Gastroesophageal sphincter (tissue), 4 donors: ENCODE measurements at regions not wholly inside any gene's neighbourhood (a gene's known extent, or its start where the extent isn't known, plus 50 kb on each side); places are given as distances from the start of the nearest gene placed in this dataset.

Experiments
- ATAC-seq: fragments of 150-250 bp; one replicate; pipeline ENCODE4 v1.9.1; 2016; ENCODE audit warnings: mild to moderate bottlenecking, moderate library complexity
- H3K27ac ChIP-seq, 4 donors: fragments of 200-600 bp; sonication (generic) in 3 of 4; 1 replicate in 3 of 4; 2 replicates in 1 of 4; pipeline ENCODE4 v1.5.1; 2016 to 2019
- H3K27me3 ChIP-seq: fragments of 200-600 bp; sonication (generic); one replicate; pipeline ENCODE4 v1.5.1; 2019
- H3K36me3 ChIP-seq, 2 donors: fragments of 200-600 bp; sonication (generic); one replicate each; pipeline ENCODE4 v1.5.1; 2019; ENCODE audit warnings: control low read depth in 1 of 2
- H3K4me1 ChIP-seq, 3 donors: fragments of 200-600 bp; sonication (generic); 1 replicate in 2 of 3; 2 replicates in 1 of 3; pipeline ENCODE4 v1.5.1; 2016 to 2019; ENCODE audit warnings: control low read depth in 2 of 3
- H3K4me3 ChIP-seq, 2 donors: fragments of 200-600 bp; sonication (generic); one replicate each; pipeline ENCODE4 v1.5.1; 2019; ENCODE audit warnings: mild to moderate bottlenecking in 1 of 2, moderate library complexity in 1 of 2
- H3K9me3 ChIP-seq, 3 donors: fragments of 200-600 bp; sonication (generic); one replicate each; pipeline ENCODE4 v1.5.1; 2017 to 2019; ENCODE audit warnings: control low read depth in 2 of 3
- CTCF ChIP-seq, 4 experiments: fragments of 200-600 bp in 2 of 4; fragments of 450-650 bp in 2 of 4; sonication (generic) in 1 of 4; IDR thresholded peaks; one replicate each; pipeline ENCODE4 v1.5.1; 2017 to 2019; ENCODE audit warnings: antibody characterized with exemption in 4 of 4, mild to moderate bottlenecking in 2 of 4, moderate library complexity in 2 of 4
- EP300 ChIP-seq: sonication (generic); formaldehyde crosslinking; IDR thresholded peaks from one replicate; pipeline ENCODE4 v1.6.1; 2017; ENCODE audit warnings: antibody characterized with exemption, mild to moderate bottlenecking
- POLR2A ChIP-seq, 2 donors: fragments of 450-650 bp; IDR thresholded peaks; one replicate each; pipeline ENCODE4 v1.6.1; 2017; ENCODE audit warnings: antibody characterized with exemption in 2 of 2, mild to moderate bottlenecking in 2 of 2, moderate library complexity in 1 of 2
- POLR2AphosphoS5 ChIP-seq: sonication (generic); formaldehyde crosslinking; IDR thresholded peaks from one replicate; pipeline ENCODE4 v1.6.1; 2017; ENCODE audit warnings: antibody characterized with exemption
- WGBS, 2 donors: methylation state at CpG; one replicate each; pipeline ENCODE4 v1.1.5; 2018; ENCODE audit warnings: low coverage in 1 of 2; 5-methylcytosine and 5-hydroxymethylcytosine counted together

GRCh38 chr6:105511639-105512038, 108.8 kb upstream of the PREP start:
- Histone ChIP-seq H3K4me1 (peaks cover 0 to 9% (median 0%) of the 10 kb centered on the region in 3 donors), H3K27ac (no peak overlapping the region), H3K4me3 (no peak overlapping the region), H3K36me3 (no peaks in the 10 kb centered on the region), H3K27me3 (no peaks in the 10 kb centered on the region), H3K9me3 (no peaks in the 10 kb centered on the region)
- WGBS, 2 donors, result 86 to 91% methylated on average over 1 to 2 of the region's 2 CpGs
- ATAC-seq, result no peak
- TF ChIP-seq EP300, result no peak
- no peak for TF ChIP-seq POLR2AphosphoS5
- no peak for TF ChIP-seq POLR2A (IDR thresholded peaks at IDR 0.05)
- TF ChIP-seq CTCF (IDR thresholded peaks at IDR 0.05), result no peak

- ATAC-seq, result no peak
- H3K9me3 ChIP-seq, result no peaks in the 10 kb centered on the region
- no peak for TF ChIP-seq POLR2A (IDR thresholded peaks at IDR 0.05)
- TF ChIP-seq POLR2AphosphoS5, result no peak
- no peak for TF ChIP-seq EP300
- no peak for TF ChIP-seq CTCF (IDR thresholded peaks at IDR 0.05)
- H3K27me3 ChIP-seq, result no peaks in the 10 kb centered on the region
- peaks cover 0 to 9% (median 0%) of the 10 kb centered on the region in 3 donors for H3K4me1 ChIP-seq
- no peak overlapping the region for H3K27ac ChIP-seq
- H3K36me3 ChIP-seq, result no peaks in the 10 kb centered on the region
- H3K4me3 ChIP-seq, result no peak overlapping the region
Measured at GRCh38 chr6:105510746-105511145, 107.9 kb upstream of the PREP start.

- no peaks in the 10 kb centered on the region for H3K36me3 ChIP-seq
- ATAC-seq, result no peak
- no peaks in the 10 kb centered on the region for H3K27me3 ChIP-seq
- WGBS, 2 donors, result 42 to 44% methylated on average over 9 of the region's 9 CpGs
- H3K9me3 ChIP-seq, result no peaks in the 10 kb centered on the region
- H3K4me3 ChIP-seq, result no peak overlapping the region
- no peak overlapping the region for H3K27ac ChIP-seq
- no peak for TF ChIP-seq EP300
- no peak for TF ChIP-seq POLR2AphosphoS5
- TF ChIP-seq POLR2A (IDR thresholded peaks at IDR 0.05), result no peak
- peak in 1 of 4 experiments; percentile 54 for TF ChIP-seq CTCF (IDR thresholded peaks at IDR 0.05)
- H3K4me1 ChIP-seq, result peaks cover 0 to 15% (median 0%) of the 10 kb centered on the region in 3 donors
Measured at GRCh38 chr6:105509506-105510331, 106.8 kb upstream of the PREP start.

- 100% methylated on average over 1 of the region's 1 CpG for WGBS, 2 donors
- Histone ChIP-seq H3K9me3 (no peaks in the 10 kb centered on the region), H3K36me3 (no peaks in the 10 kb centered on the region), H3K4me1 (peaks cover 0 to 21% (median 0%) of the 10 kb centered on the region in 3 donors), H3K27ac (no peak overlapping the region), H3K4me3 (no peak overlapping the region), H3K27me3 (no peaks in the 10 kb centered on the region)
- no peak for ATAC-seq
- no peak for TF ChIP-seq EP300
Measured at GRCh38 chr6:105507811-105508210, 104.9 kb upstream of the PREP start.

- no peak for ATAC-seq
- no peaks in the 10 kb centered on the region for H3K36me3 ChIP-seq
- no peak overlapping the region for H3K27ac ChIP-seq
- TF ChIP-seq POLR2AphosphoS5, result no peak
- TF ChIP-seq CTCF (IDR thresholded peaks at IDR 0.05), result no peak
- TF ChIP-seq POLR2A (IDR thresholded peaks at IDR 0.05), result no peak
- TF ChIP-seq EP300, result no peak
- no peaks in the 10 kb centered on the region for H3K9me3 ChIP-seq
- H3K4me1 ChIP-seq, result peaks cover 0 to 13% (median 0%) of the 10 kb centered on the region in 3 donors
- H3K4me3 ChIP-seq, result no peak overlapping the region
- 0 to 8% methylated on average over 1 of the region's 1 CpG for whole genome bisulfite sequencing, 2 donors
- no peaks in the 10 kb centered on the region for H3K27me3 ChIP-seq
Measured at GRCh38 chr6:105504706-105505105, 101.8 kb upstream of the PREP start.
